Hepatocyte (in vitro differentiated cells): ENCODE measurements at regions not wholly inside any gene's neighbourhood (a gene's known extent, or its start where the extent isn't known, plus 50 kb on each side); places are given as distances from the start of the nearest gene placed in this dataset.

ENCODE experiments used
- DNase-seq: peaks from one replicate; pipeline ENCODE4 v3.0.0-alpha.2; 2016; ENCODE audit warnings: low spot score
- H2AFZ ChIP-seq: fragments of 200-600 bp; sonication (generic); 2 replicates; pipeline ENCODE4 v1.6.0; 2016; ENCODE audit warnings: antibody characterized with exemption, mild to moderate bottlenecking
- H3K27ac ChIP-seq: fragments of 200-600 bp; sonication (generic); 2 replicates; pipeline ENCODE4 v1.5.1; 2016; ENCODE audit warnings: mild to moderate bottlenecking
- H3K27me3 ChIP-seq: fragments of 200-600 bp; sonication (generic); 2 replicates; pipeline ENCODE4 v1.6.1; 2016
- H3K36me3 ChIP-seq: fragments of 200-600 bp; sonication (generic); replicated peaks from 2 replicates; pipeline ENCODE4 v1.5.1; 2016; ENCODE audit warnings: low read depth; ENCODE audit not compliant: insufficient read depth
- H3K4me1 ChIP-seq: fragments of 200-600 bp; sonication (generic); 2 replicates; pipeline ENCODE4 v1.5.1; 2016; ENCODE audit warnings: mild to moderate bottlenecking, moderate library complexity; ENCODE audit not compliant: insufficient read depth
- H3K4me2 ChIP-seq: fragments of 200-600 bp; sonication (generic); 2 replicates; pipeline ENCODE4 v1.6.0; 2016
- H3K4me3 ChIP-seq: fragments of 200-600 bp; sonication (generic); 2 replicates; pipeline ENCODE4 v1.5.1; 2016; ENCODE audit warnings: mild to moderate bottlenecking
- H3K79me2 ChIP-seq: fragments of 200-600 bp; sonication (generic); 2 replicates; pipeline ENCODE4 v1.6.0; 2017; ENCODE audit warnings: mild to moderate bottlenecking
- H3K9me2 ChIP-seq: fragments of 200-600 bp; sonication (generic); replicated peaks from 2 replicates; pipeline ENCODE4 v1.6.0; 2017; ENCODE audit warnings: mild to moderate bottlenecking; ENCODE audit not compliant: insufficient read depth
- H3K9me3 ChIP-seq: fragments of 200-600 bp; sonication (generic); 2 replicates; pipeline ENCODE4 v1.5.1; 2016; ENCODE audit warnings: low read depth, mild to moderate bottlenecking
- H4K20me1 ChIP-seq: fragments of 200-600 bp; sonication (generic); 2 replicates; pipeline ENCODE4 v1.6.0; 2016; ENCODE audit warnings: mild to moderate bottlenecking; ENCODE audit not compliant: insufficient read depth, poor library complexity, severe bottlenecking
- CTCF ChIP-seq: fragments of 200-600 bp; sonication (generic); IDR thresholded peaks from 2 replicates; pipeline ENCODE4 v1.5.1; 2016; ENCODE audit warnings: antibody characterized with exemption, mild to moderate bottlenecking; ENCODE audit not compliant: poor library complexity
- EZH2 ChIP-seq: fragments of 200-600 bp; sonication (generic); IDR thresholded peaks from 2 replicates; pipeline ENCODE4 v1.6.1; 2016; ENCODE audit warnings: antibody characterized with exemption, mild to moderate bottlenecking, borderline replicate concordance
- EZH2phosphoT487 ChIP-seq: fragments of 200-600 bp; sonication (generic); IDR thresholded peaks from one replicate; pipeline ENCODE4 v1.6.1; 2018; ENCODE audit warnings: antibody characterized with exemption, mild to moderate bottlenecking, low read depth, moderate library complexity; ENCODE audit not compliant: unreplicated experiment, severe bottlenecking
- WGBS: methylation state at CpG from one replicate; pipeline ENCODE4 v1.1.6; 2016; ENCODE audit warnings: low lambda C conversion rate; ENCODE audit errors: missing lambda C conversion rate; 5-methylcytosine and 5-hydroxymethylcytosine counted together

DNA sequence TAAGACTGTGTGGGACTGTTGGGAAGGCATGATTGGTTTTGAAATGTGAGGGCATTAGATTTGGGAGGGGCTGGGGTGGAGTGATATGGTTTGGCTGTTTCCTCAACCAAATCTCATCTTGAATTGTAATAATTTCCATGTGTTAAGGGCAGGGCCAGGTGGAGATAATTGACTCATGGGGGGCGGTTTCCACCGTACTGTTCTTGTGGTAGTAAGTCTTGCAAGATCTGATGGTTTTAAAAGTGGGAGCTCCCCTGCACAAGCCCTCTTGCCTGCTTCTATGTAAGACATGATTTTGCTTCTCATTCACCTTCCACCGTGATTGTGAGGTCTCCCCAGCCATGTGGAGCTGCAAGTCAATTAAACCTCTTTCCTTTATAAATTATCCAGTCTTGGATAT lies 76.6 kb upstream of the PPFIA2 start:
- H3K9me2 ChIP-seq, result no peaks in the 10 kb centered on the region
- H3K4me3 ChIP-seq, result no peak overlapping the region
- no peaks in the 10 kb centered on the region for H3K79me2 ChIP-seq
- DNase-seq, result no peak
- no peak overlapping the region for H3K4me2 ChIP-seq
- no peak overlapping the region for H2AFZ ChIP-seq
- no peaks in the 10 kb centered on the region for H3K27me3 ChIP-seq
- no peaks in the 10 kb centered on the region for H4K20me1 ChIP-seq
- H3K9me3 ChIP-seq, result no peaks in the 10 kb centered on the region
- WGBS, result 88% methylated on average over 3 of the region's 3 CpGs
- TF ChIP-seq EZH2 (no peak), EZH2phosphoT487 (no peak), CTCF (no peak)
- no peak overlapping the region for H3K27ac ChIP-seq
- H3K4me1 ChIP-seq, result no peaks in the 10 kb centered on the region
- no peaks in the 10 kb centered on the region for H3K36me3 ChIP-seq

DNA sequence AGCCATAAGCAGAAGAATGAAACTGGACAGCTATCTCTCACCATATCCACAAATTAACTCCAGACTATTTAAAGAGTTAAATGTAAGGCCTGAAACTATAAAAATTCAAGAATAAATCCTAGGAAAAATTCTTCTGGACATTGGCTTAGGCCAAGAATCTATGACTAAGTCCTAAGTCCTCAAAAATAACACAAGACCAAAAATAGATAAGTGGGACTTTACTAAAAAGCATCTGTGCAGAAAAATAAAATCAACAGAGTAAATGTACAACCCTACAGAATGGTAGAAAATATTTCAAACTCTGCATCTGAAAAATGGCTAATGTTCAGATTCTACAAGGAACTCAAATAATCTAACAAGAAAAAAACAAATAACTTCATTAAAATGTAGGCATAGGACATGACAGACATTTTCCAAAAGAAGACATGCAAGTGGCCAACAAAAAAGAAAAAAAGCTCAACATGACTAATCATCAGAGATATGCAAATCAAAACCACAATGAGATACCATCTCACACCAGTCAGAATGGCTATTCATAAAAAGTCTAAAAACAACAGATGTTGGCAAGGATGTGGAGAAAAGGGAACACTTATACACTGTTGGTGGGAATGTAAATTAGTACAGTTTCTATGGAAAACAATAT lies 61.0 kb upstream of the PPFIA2 start:
- Histone ChIP-seq H3K36me3 (no peaks in the 10 kb centered on the region), H2AFZ (no peak overlapping the region), H4K20me1 (no peaks in the 10 kb centered on the region), H3K27ac (no peak overlapping the region), H3K79me2 (no peaks in the 10 kb centered on the region), H3K9me2 (no peaks in the 10 kb centered on the region), H3K4me1 (no peaks in the 10 kb centered on the region), H3K4me2 (no peak overlapping the region), H3K4me3 (no peak overlapping the region), H3K9me3 (no peaks in the 10 kb centered on the region), H3K27me3 (no peaks in the 10 kb centered on the region)
- DNase-seq, result no peak
- TF ChIP-seq EZH2phosphoT487, result no peak
- TF ChIP-seq CTCF, result no peak
- no peak for TF ChIP-seq EZH2

- no peak overlapping the region for H3K4me3 ChIP-seq
- DNase-seq, result no peak
- no peaks in the 10 kb centered on the region for H3K9me2 ChIP-seq
- H3K4me2 ChIP-seq, result no peak overlapping the region
- no peaks in the 10 kb centered on the region for H3K27me3 ChIP-seq
- no peaks in the 10 kb centered on the region for H4K20me1 ChIP-seq
- no peaks in the 10 kb centered on the region for H3K36me3 ChIP-seq
- no peaks in the 10 kb centered on the region for H3K4me1 ChIP-seq
- no peaks in the 10 kb centered on the region for H3K79me2 ChIP-seq
- no peak overlapping the region for H3K27ac ChIP-seq
- H3K9me3 ChIP-seq, result no peaks in the 10 kb centered on the region
- no peak for TF ChIP-seq EZH2
- TF ChIP-seq EZH2phosphoT487, result no peak
- TF ChIP-seq CTCF, result no peak
- no peak overlapping the region for H2AFZ ChIP-seq
- 93% methylated on average over 2 of the region's 2 CpGs for WGBS
Observed at GRCh38 chr12:81815611-81816010, 56.5 kb upstream of the PPFIA2 start.

GRCh38 chr12:81811778-81812125 lies 52.6 kb upstream of the PPFIA2 start:
- no peak overlapping the region for H3K4me2 ChIP-seq
- no peaks in the 10 kb centered on the region for H3K27me3 ChIP-seq
- no peaks in the 10 kb centered on the region for H3K4me1 ChIP-seq
- H3K27ac ChIP-seq, result no peak overlapping the region
- H4K20me1 ChIP-seq, result no peaks in the 10 kb centered on the region
- H3K79me2 ChIP-seq, result no peaks in the 10 kb centered on the region
- no peaks in the 10 kb centered on the region for H3K9me3 ChIP-seq
- no peak for TF ChIP-seq EZH2
- no peak for TF ChIP-seq CTCF
- TF ChIP-seq EZH2phosphoT487, result no peak
- no peaks in the 10 kb centered on the region for H3K9me2 ChIP-seq
- no peak for DNase-seq
- H3K36me3 ChIP-seq, result no peaks in the 10 kb centered on the region
- WGBS, result 71% methylated on average over 5 of the region's 5 CpGs
- H3K4me3 ChIP-seq, result no peak overlapping the region
- H2AFZ ChIP-seq, result no peak overlapping the region
